ENCODE measurements at regions not wholly inside any gene's neighbourhood (a gene's known extent, or its start where the extent isn't known, plus 50 kb on each side); places are given as distances from the start of the nearest gene placed in this dataset.

DNA sequence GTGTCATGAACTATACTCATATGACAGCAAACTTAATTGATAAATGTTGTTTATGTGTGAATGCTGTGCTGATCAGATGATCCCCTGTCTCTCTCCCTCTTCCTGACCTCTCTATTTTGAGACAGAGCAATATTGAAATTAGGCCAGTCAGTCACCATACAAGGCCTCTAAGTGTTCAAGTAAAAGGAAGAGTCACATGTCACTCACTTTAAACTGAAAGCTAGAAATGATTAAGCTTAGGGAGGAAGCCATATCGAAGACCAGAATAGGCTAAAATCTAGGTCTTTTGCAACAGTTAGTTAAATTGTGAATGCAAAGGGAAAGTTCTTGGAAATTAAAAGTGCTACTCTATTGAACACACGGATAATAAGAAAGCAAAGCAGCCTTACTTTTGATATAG, 498.6 kb downstream of the ZPLD1 start:
- TF ChIP-seq POLR2A (IDR thresholded peaks at IDR 0.05; ENCODE audit: low read length) (no peak), GATA1 (IDR thresholded peaks at IDR 0.05; ENCODE audit: low read depth, low read length) (no peak)
